ENCODE measurements at regions not wholly inside any gene's neighbourhood (a gene's known extent, or its start where the extent isn't known, plus 50 kb on each side); places are given as distances from the start of the nearest gene placed in this dataset.
"Not testable (repeated sequence)": the region's sequence is repeated elsewhere in the genome, so short reads cannot be mapped to it uniquely, and the experiment has no call there.

DNA sequence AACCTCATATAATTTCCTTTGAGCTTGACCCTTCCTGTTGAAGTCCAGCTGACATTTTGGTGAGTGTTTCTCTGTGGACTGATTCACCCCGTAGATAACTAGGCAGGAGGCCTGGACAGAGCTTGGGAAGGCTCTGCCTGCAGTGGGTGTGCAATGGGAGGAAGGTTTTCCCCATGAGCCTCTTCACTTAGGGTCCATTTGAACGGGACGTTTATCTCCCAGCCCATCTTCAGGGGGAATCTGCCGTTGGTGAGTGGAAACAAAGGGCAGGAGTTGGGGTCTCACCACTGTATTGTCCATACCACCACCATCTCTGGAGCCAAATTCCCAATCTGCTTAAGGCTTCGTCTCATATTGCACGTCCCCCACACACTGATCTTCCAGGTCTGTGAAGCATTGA lies 825.6 kb upstream of the TPTE start:
- ATAC-seq; H3K27me3 ChIP-seq (ENCODE audit: control insufficient read depth, insufficient read depth); H3K27ac ChIP-seq (ENCODE audit: low read length); H3K9me3 ChIP-seq (ENCODE audit: control insufficient read depth, low read length); intact Hi-C loops (cut with DNase I); H3K4me1 ChIP-seq (ENCODE audit: control insufficient read depth, insufficient read depth, low read length); H3K4me3 ChIP-seq (ENCODE audit: low read length): not testable (repeated sequence)
- 55% methylated on average over 6 of the region's 6 CpGs for WGBS
- DNase-seq, result peak in 1 of 3 donors; percentile 1

GRCh38 chr21:9697751-9698150 lies 823.6 kb upstream of the TPTE start:
- peak; percentile 23 to 41 for ATAC-seq
- H3K4me3 ChIP-seq (ENCODE audit: low read length); H3K27me3 ChIP-seq (ENCODE audit: control insufficient read depth, insufficient read depth); H3K27ac ChIP-seq (ENCODE audit: low read length); H3K4me1 ChIP-seq (ENCODE audit: control insufficient read depth, insufficient read depth, low read length); H3K9me3 ChIP-seq (ENCODE audit: control insufficient read depth, low read length); intact Hi-C loops (cut with DNase I): not testable (repeated sequence)
- DNase-seq, result peak in 2 of 3 donors; percentile 29
- 84% methylated on average over 3 of the region's 8 CpGs for WGBS

DNA sequence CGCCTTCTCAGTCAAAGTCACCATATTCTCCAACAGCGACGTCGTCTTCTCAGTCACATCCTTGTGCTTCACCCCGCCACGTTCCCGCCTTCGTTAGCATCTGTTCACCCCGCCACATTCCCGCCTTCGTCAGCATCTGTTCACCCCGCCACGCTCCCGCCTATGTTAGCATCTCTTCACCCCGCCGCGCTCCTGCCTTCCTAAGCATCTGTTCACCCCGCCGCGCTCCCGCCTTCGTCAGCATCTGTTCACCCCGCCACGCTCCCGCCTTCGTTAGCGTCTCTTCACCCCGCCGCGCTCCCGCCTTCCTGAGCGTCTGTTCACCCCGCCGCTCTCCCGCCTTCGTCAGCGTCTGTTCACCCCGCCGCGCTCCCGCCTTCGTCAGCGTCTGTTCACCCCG lies 816.4 kb upstream of the TPTE start:
- ATAC-seq; H3K27me3 ChIP-seq (ENCODE audit: control insufficient read depth, insufficient read depth); H3K4me3 ChIP-seq (ENCODE audit: low read length); intact Hi-C loops (cut with DNase I); H3K4me1 ChIP-seq (ENCODE audit: control insufficient read depth, insufficient read depth, low read length); H3K9me3 ChIP-seq (ENCODE audit: control insufficient read depth, low read length); H3K27ac ChIP-seq (ENCODE audit: low read length): not testable (repeated sequence)
- peak in 2 of 3 donors; percentile 22 to 26 for DNase-seq
- 75% methylated on average over 37 of the region's 44 CpGs for WGBS

- H3K9me3 ChIP-seq (ENCODE audit: control insufficient read depth, low read length); H3K4me3 ChIP-seq (ENCODE audit: low read length); H3K4me1 ChIP-seq (ENCODE audit: control insufficient read depth, insufficient read depth, low read length); H3K27ac ChIP-seq (ENCODE audit: low read length); ATAC-seq; H3K27me3 ChIP-seq (ENCODE audit: control insufficient read depth, insufficient read depth); intact Hi-C loops (cut with DNase I); DNase-seq: not testable (repeated sequence)
- WGBS, result 75% methylated on average over 35 of the region's 63 CpGs
Observed at GRCh38 chr21:9705455-9705854, 815.9 kb upstream of the TPTE start.

GRCh38 chr21:9724542-9724941 lies 796.8 kb upstream of the TPTE start:
- 52% methylated on average over 6 of the region's 6 CpGs for WGBS
- ATAC-seq; H3K9me3 ChIP-seq (ENCODE audit: control insufficient read depth, low read length); H3K27ac ChIP-seq (ENCODE audit: low read length); H3K27me3 ChIP-seq (ENCODE audit: control insufficient read depth, insufficient read depth); intact Hi-C loops (cut with DNase I); H3K4me3 ChIP-seq (ENCODE audit: low read length); H3K4me1 ChIP-seq (ENCODE audit: control insufficient read depth, insufficient read depth, low read length): not testable (repeated sequence)
- peak in 1 of 3 donors; percentile 10 for DNase-seq

DNA sequence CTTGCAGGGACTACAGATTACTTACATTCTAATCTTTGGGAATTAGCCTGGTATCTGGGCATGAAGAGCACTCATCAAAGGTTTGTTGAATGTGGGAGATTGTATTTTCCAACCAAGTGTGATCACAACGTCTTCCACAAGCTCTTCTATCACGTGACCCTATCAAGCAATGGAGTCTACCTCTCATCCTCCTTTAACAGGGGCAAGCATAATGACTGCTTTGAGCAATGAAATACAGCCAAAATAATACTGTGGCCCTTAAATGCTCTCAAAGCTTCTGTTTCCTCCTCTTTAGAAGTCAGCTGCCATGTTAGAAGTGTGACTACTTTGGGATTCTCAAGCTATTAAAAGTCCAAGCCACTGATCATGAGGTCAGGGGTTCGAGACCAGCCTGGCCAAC lies 794.2 kb upstream of the TPTE start:
- ATAC-seq; DNase-seq; H3K27me3 ChIP-seq (ENCODE audit: control insufficient read depth, insufficient read depth); H3K27ac ChIP-seq (ENCODE audit: low read length); H3K4me1 ChIP-seq (ENCODE audit: control insufficient read depth, insufficient read depth, low read length); H3K4me3 ChIP-seq (ENCODE audit: low read length); intact Hi-C loops (cut with DNase I); H3K9me3 ChIP-seq (ENCODE audit: control insufficient read depth, low read length): not testable (repeated sequence)
- 29% methylated on average over 3 of the region's 3 CpGs for WGBS

- H3K9me3 ChIP-seq (ENCODE audit: control insufficient read depth, low read length); H3K27me3 ChIP-seq (ENCODE audit: control insufficient read depth, insufficient read depth); H3K4me3 ChIP-seq (ENCODE audit: low read length); H3K27ac ChIP-seq (ENCODE audit: low read length); intact Hi-C loops (cut with DNase I); H3K4me1 ChIP-seq (ENCODE audit: control insufficient read depth, insufficient read depth, low read length): not testable (repeated sequence)
- 43% methylated on average over 5 of the region's 5 CpGs for WGBS
- ATAC-seq, result peak in 1 of 2 donors; percentile 11
- DNase-seq, result peak in 1 of 3 donors; percentile 11
Observed at GRCh38 chr21:9728219-9728992, 793.0 kb upstream of the TPTE start.

- H3K4me3 ChIP-seq (ENCODE audit: low read length), result no peak overlapping the region
- peak in 1 of 3 donors; percentile 28 for DNase-seq
- H3K4me1 ChIP-seq (ENCODE audit: control insufficient read depth, insufficient read depth, low read length), result no peaks in the 10 kb centered on the region
- no peaks in the 10 kb centered on the region for H3K27me3 ChIP-seq (ENCODE audit: control insufficient read depth, insufficient read depth)
- peaks cover 1% of the 10 kb centered on the region for H3K9me3 ChIP-seq (ENCODE audit: control insufficient read depth, low read length)
- 62% methylated on average over 3 of the region's 3 CpGs for WGBS
- no peak for ATAC-seq
- intact Hi-C loops (cut with DNase I), result no loop called here
- no peak overlapping the region for H3K27ac ChIP-seq (ENCODE audit: low read length)
Observed at GRCh38 chr21:9730866-9731265, 790.5 kb upstream of the TPTE start.

DNA sequence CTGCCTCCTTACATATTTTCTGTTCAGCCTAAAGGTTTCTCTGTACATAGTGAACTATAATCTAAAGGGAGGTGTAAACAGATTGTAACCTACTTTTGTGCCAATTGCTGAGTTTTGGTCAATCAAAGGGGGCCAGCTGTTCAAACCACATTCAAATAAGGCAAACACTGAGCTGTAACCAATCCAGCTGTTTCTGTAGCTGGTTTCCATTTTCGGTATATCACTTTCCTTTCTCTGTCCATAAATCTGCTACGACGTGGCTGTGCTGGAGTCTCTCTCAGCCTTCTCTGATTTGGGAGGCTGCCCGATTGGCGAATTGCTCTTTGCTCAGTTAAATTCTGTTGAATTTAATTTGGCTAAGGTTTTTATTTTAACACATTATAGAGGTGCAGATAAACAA lies 790.1 kb upstream of the TPTE start:
- H3K4me3 ChIP-seq (ENCODE audit: low read length); intact Hi-C loops (cut with DNase I); ATAC-seq; H3K27ac ChIP-seq (ENCODE audit: low read length); H3K9me3 ChIP-seq (ENCODE audit: control insufficient read depth, low read length); H3K27me3 ChIP-seq (ENCODE audit: control insufficient read depth, insufficient read depth); DNase-seq; H3K4me1 ChIP-seq (ENCODE audit: control insufficient read depth, insufficient read depth, low read length): not testable (repeated sequence)
- 65% methylated on average over 5 of the region's 5 CpGs for WGBS

DNA sequence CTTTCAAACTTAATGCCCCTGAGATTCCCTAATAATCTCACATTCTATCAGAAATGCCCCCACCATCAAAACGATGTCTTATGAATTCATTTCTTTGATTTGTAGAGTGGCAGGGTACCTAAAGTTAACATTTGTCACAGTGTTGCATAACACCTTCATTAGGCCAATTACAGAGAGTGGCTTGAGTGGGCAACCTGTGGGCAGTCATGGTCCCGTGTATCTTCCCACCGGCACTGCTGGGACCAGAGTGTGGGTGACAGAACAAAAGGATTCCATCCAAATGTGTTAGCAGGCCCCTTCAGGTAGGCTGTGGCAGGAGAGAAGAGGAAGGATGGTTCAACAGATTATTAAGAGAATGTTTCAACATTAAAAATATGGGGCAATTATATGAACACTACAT lies 788.8 kb upstream of the TPTE start:
- H3K9me3 ChIP-seq (ENCODE audit: control insufficient read depth, low read length); H3K27ac ChIP-seq (ENCODE audit: low read length); DNase-seq; H3K4me1 ChIP-seq (ENCODE audit: control insufficient read depth, insufficient read depth, low read length); H3K4me3 ChIP-seq (ENCODE audit: low read length); ATAC-seq; H3K27me3 ChIP-seq (ENCODE audit: control insufficient read depth, insufficient read depth); intact Hi-C loops (cut with DNase I): not testable (repeated sequence)
- 59% methylated on average over 3 of the region's 3 CpGs for WGBS

- intact Hi-C loops (cut with DNase I); H3K9me3 ChIP-seq (ENCODE audit: control insufficient read depth, low read length); H3K27me3 ChIP-seq (ENCODE audit: control insufficient read depth, insufficient read depth); H3K27ac ChIP-seq (ENCODE audit: low read length); DNase-seq; ATAC-seq; H3K4me1 ChIP-seq (ENCODE audit: control insufficient read depth, insufficient read depth, low read length); H3K4me3 ChIP-seq (ENCODE audit: low read length): not testable (repeated sequence)
- WGBS, result 66% methylated on average over 6 of the region's 6 CpGs
Observed at GRCh38 chr21:9733761-9734558, 787.4 kb upstream of the TPTE start.

Data from right cardiac atrium (tissue), 5 donors.